Tibial nerve (tissue), 4 donors: ENCODE measurements at regions not wholly inside any gene's neighbourhood (a gene's known extent, or its start where the extent isn't known, plus 50 kb on each side); places are given as distances from the start of the nearest gene placed in this dataset.

Experiments used
- DNase-seq, 2 donors: peaks; one replicate each; pipeline ENCODE4 v3.0.0-alpha.2; 2019; ENCODE audit warnings: low spot score in 2 of 2
- H3K27ac ChIP-seq, 4 donors: fragments of 200-600 bp; sonication (generic) in 3 of 4; one replicate each; pipeline ENCODE4 v1.5.1; 2017 to 2019; ENCODE audit warnings: mild to moderate bottlenecking in 1 of 4
- H3K27me3 ChIP-seq, 2 donors: fragments of 200-600 bp; sonication (generic) in 1 of 2; one replicate each; pipeline versions ENCODE4 v1.5.1 to v1.6.0; 2017 to 2019
- H3K36me3 ChIP-seq, 3 donors: fragments of 200-600 bp; sonication (generic); one replicate each; pipeline ENCODE4 v1.5.1; 2018 to 2019
- H3K4me1 ChIP-seq, 4 donors: fragments of 200-600 bp; sonication (generic) in 3 of 4; one replicate each; pipeline ENCODE4 v1.5.1; 2017 to 2019
- H3K4me3 ChIP-seq, 4 donors: fragments of 200-600 bp; sonication (generic) in 3 of 4; one replicate each; pipeline ENCODE4 v1.5.1; 2017 to 2019; ENCODE audit warnings: mild to moderate bottlenecking in 1 of 4, moderate library complexity in 1 of 4
- H3K9me3 ChIP-seq, 4 donors: fragments of 200-600 bp; sonication (generic) in 3 of 4; one replicate each; pipeline ENCODE4 v1.5.1; 2017 to 2019
- EP300 ChIP-seq, 2 donors: sonication (generic); formaldehyde crosslinking; IDR thresholded peaks; one replicate each; pipeline ENCODE4 v1.6.1; 2017; ENCODE audit warnings: antibody characterized with exemption in 2 of 2, mild to moderate bottlenecking in 1 of 2
- POLR2A ChIP-seq, 2 donors: fragments of 450-650 bp; IDR thresholded peaks; one replicate each; pipeline ENCODE4 v1.6.1; 2017; ENCODE audit warnings: antibody characterized with exemption in 2 of 2, mild to moderate bottlenecking in 2 of 2, moderate library complexity in 2 of 2
- WGBS, 2 donors: methylation state at CpG; one replicate each; pipeline ENCODE4 v1.1.5; 2018; 5-methylcytosine and 5-hydroxymethylcytosine counted together
- TF ChIP-seq, protein P1 (sequence below), 5 experiments: fragments of 200-600 bp in 3 of 5; fragments of 450-650 bp in 2 of 5; sonication (generic) in 3 of 5; IDR thresholded peaks; one replicate each; pipeline ENCODE4 v1.5.1; 2016 to 2019; ENCODE audit warnings: antibody characterized with exemption in 5 of 5, mild to moderate bottlenecking in 3 of 5, moderate library complexity in 2 of 5

DNA sequence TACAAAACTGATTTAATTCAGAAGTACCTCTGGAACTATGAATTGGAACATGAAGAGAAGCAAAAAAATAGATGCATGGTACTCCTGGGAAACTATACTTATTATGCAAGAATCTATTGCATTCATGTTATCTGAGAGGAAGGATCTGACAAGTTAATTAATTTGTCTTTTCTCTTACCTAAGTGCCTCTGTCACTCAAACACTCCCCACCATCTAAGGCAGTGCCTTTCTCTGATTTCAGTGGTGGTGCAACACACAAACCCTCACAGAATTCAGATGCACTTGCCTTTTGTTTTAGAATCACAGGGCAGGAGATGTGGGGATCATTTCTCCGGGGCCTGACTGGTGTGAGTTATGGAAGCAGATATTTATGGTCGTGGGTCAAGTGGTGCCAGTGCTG lies 52.5 kb upstream of the C9orf72 start:
- TF ChIP-seq, protein P1, sequence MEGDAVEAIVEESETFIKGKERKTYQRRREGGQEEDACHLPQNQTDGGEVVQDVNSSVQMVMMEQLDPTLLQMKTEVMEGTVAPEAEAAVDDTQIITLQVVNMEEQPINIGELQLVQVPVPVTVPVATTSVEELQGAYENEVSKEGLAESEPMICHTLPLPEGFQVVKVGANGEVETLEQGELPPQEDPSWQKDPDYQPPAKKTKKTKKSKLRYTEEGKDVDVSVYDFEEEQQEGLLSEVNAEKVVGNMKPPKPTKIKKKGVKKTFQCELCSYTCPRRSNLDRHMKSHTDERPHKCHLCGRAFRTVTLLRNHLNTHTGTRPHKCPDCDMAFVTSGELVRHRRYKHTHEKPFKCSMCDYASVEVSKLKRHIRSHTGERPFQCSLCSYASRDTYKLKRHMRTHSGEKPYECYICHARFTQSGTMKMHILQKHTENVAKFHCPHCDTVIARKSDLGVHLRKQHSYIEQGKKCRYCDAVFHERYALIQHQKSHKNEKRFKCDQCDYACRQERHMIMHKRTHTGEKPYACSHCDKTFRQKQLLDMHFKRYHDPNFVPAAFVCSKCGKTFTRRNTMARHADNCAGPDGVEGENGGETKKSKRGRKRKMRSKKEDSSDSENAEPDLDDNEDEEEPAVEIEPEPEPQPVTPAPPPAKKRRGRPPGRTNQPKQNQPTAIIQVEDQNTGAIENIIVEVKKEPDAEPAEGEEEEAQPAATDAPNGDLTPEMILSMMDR (IDR thresholded peaks at IDR 0.05), result no peak
- no peak for TF ChIP-seq EP300 (IDR thresholded peaks at IDR 0.05)
- no peak for TF ChIP-seq POLR2A (IDR thresholded peaks at IDR 0.05)
- no peaks in the 10 kb centered on the region for H3K27me3 ChIP-seq
- no peak overlapping the region for H3K27ac ChIP-seq
- DNase-seq, result no peak
- WGBS, 2 donors, result 24 to 44% methylated on average over 2 of the region's 2 CpGs
- no peaks in the 10 kb centered on the region for H3K36me3 ChIP-seq
- no peaks in the 10 kb centered on the region for H3K9me3 ChIP-seq
- H3K4me1 ChIP-seq, result no peaks in the 10 kb centered on the region
- no peak overlapping the region for H3K4me3 ChIP-seq

DNA sequence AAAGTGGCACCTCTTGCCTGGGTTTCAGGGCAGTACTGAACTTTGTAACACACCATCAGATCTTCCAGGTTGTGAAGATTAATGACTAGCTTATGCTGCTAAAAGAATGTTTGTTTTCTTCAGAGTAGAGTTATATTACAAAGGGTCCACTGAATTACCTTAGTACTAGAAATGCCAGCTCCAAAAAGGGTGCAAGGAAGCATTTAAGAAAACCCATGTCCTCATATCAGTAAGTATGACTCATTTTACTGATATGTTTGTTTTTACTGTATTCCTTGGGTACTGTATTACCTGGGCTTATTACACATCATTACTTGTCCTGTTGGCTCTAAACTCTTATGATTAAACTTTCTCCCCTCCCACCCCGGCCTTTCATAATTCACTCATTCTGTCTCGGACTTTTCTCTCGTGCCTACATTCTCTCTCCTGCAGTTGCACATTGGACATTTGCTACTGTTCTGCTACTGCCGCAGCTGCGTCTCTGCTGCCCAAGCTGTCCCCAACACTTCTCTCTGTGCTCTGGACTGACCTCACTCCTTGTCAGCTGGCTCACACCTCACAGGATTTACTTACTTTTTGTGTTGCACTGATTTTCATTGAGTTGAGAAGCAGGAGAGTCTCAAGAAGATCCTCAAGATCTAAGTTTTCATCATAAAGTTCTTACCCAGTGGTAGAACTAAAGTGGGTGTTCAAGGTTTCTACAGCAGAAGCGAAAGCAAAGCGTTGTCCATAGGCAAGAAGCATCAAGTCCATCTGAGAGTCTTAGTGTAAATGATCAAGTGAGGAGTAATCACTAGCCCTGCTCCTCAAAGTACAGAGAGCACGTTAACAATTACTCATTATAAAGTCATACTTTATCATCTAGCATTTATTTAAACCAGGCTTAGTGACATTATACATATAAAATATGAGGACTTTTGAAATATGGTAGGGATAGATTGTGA lies 53.2 kb upstream of the C9orf72 start:
- Histone ChIP-seq H3K27me3 (no peaks in the 10 kb centered on the region), H3K27ac (no peak overlapping the region), H3K36me3 (no peaks in the 10 kb centered on the region), H3K9me3 (no peaks in the 10 kb centered on the region), H3K4me3 (no peak overlapping the region), H3K4me1 (no peaks in the 10 kb centered on the region)
- no peak for DNase-seq
- 82 to 83% methylated on average over 8 of the region's 8 CpGs for WGBS, 2 donors
- TF ChIP-seq, protein P1 (IDR thresholded peaks at IDR 0.05), result no peak
- TF ChIP-seq POLR2A (IDR thresholded peaks at IDR 0.05) (no peak), EP300 (IDR thresholded peaks at IDR 0.05) (no peak)

DNA sequence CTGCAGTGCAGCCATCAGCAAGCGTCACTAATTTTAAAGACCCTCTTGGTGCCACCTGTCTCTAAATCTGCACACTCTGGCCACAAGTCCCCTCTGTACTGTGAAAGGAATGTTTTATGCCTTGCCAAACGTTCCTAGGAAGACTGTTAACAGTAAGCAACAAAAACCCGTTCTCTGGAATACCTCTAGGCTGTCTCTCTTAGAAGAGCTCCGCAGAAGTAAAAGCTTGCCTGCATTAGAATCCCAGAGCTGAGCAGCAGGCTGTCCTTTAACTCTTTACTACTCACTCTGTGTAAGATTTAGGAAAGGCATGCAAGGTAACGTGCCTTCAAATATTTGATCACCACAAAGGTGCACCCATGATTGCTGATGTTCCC lies 53.9 kb upstream of the C9orf72 start:
- DNase-seq, result no peak
- Histone ChIP-seq H3K9me3 (no peaks in the 10 kb centered on the region), H3K36me3 (no peaks in the 10 kb centered on the region), H3K27ac (no peak overlapping the region), H3K4me3 (no peak overlapping the region), H3K27me3 (no peaks in the 10 kb centered on the region), H3K4me1 (no peaks in the 10 kb centered on the region)
- WGBS, 2 donors, result 33 to 38% methylated on average over 5 of the region's 5 CpGs
- TF ChIP-seq, protein P1 (IDR thresholded peaks at IDR 0.05), result no peak
- TF ChIP-seq EP300 (IDR thresholded peaks at IDR 0.05), result no peak
- no peak for TF ChIP-seq POLR2A (IDR thresholded peaks at IDR 0.05)

DNA sequence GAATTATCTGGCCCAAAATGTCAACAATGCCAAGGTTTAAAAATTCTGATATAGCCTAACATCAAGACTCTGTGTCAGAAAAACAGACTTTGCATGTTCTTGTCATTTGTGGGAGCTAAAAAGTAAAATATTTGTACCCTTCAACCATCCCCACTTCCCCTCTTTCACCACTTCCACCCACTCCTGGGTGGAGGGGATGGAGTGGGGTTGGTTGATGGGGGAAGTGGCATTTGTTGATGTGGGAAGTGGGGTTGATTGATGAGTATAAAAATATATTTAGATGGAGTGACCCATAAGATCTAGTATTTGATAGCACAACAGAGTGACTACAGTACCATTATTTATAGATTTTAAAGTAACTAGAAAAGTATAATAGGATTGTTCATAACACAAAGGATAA lies 55.0 kb upstream of the C9orf72 start:
- no peaks in the 10 kb centered on the region for H3K9me3 ChIP-seq
- TF ChIP-seq, protein P1 (IDR thresholded peaks at IDR 0.05), result no peak
- TF ChIP-seq EP300 (IDR thresholded peaks at IDR 0.05) (no peak), POLR2A (IDR thresholded peaks at IDR 0.05) (no peak)
- H3K4me1 ChIP-seq, result no peaks in the 10 kb centered on the region
- H3K27me3 ChIP-seq, result no peaks in the 10 kb centered on the region
- DNase-seq, result no peak
- H3K36me3 ChIP-seq, result no peaks in the 10 kb centered on the region
- H3K27ac ChIP-seq, result no peak overlapping the region
- H3K4me3 ChIP-seq, result no peak overlapping the region

DNA sequence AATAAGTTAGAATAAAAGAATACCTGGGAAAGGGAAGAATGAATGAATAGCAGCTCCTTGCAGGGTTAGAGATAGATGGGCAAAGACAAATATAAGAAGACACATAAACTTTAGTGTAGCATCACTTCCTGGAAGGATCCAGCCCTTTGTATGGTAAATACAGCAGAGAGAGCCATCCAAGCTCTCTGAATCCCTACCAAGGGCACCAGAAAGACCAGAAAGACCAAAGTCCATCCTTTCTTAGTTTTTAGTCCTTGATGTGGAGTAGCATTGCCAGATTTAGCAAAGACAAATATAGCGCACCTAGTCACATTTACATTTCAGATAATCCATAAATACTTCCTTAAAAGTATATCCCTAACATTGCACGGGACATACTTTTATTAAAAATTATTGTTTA lies 56.1 kb upstream of the C9orf72 start:
- Histone ChIP-seq H3K4me3 (no peak overlapping the region), H3K36me3 (no peaks in the 10 kb centered on the region), H3K9me3 (no peaks in the 10 kb centered on the region), H3K27ac (no peak overlapping the region), H3K4me1 (no peaks in the 10 kb centered on the region), H3K27me3 (no peaks in the 10 kb centered on the region)
- no peak for DNase-seq
- 92 to 97% methylated on average over 2 of the region's 2 CpGs for WGBS, 2 donors
- TF ChIP-seq, protein P1 (IDR thresholded peaks at IDR 0.05), result no peak
- TF ChIP-seq EP300 (IDR thresholded peaks at IDR 0.05) (no peak), POLR2A (IDR thresholded peaks at IDR 0.05) (no peak)
